A549 (cell line): ENCODE measurements at regions not wholly inside any gene's neighbourhood (a gene's known extent, or its start where the extent isn't known, plus 50 kb on each side); places are given as distances from the start of the nearest gene placed in this dataset.

ENCODE experiments used
- ATAC-seq, 2 experiments: fragments of 200-7000 bp in 1 of 2; fragments of >200 bp in 1 of 2; cut with Nextera tagmentation in 1 of 2; cut with Tn5 transposase in 1 of 2; 3 replicates each; pipeline versions ENCODE4 v1.8.0 to v1.9.1; 2018 to 2020; ENCODE audit warnings: mild to moderate bottlenecking in 1 of 2, moderate library complexity in 1 of 2
- CTCF ChIA-PET: fragments of 300-600 bp; sonication (Branson Sonifier 250); formaldehyde crosslinking; extraction: SDS; loops from one replicate; lab custom pipeline; 2021; ENCODE audit warnings: antibody characterized with exemption, inconsistent platforms; lab: Yijun Ruan, JAX
- POLR2A ChIA-PET: fragments of 350-600 bp; formaldehyde crosslinking; extraction: SDS; loops from one replicate; lab custom pipeline; 2021; ENCODE audit warnings: antibody characterized with exemption, inconsistent platforms; lab: Yijun Ruan, JAX
- DNase-seq, 2 experiments: peaks; one replicate each; pipeline versions ENCODE4 v3.0.0 to v3.0.0-alpha.2; 2011 to 2016; ENCODE audit warnings: low read depth in 1 of 2, low spot score in 1 of 2
- FAIRE-seq: peaks from 2 replicates; lab custom pipeline; 2011; peaks lifted over from hg19 to GRCh38; lab: Jason Lieb, UNC
- H3K27ac ChIP-seq, 2 experiments: fragments of >200 bp; sonication (Bioruptor Twin); formaldehyde crosslinking; 3 replicates each; pipeline ENCODE4 v1.5.1; 2016 to 2017
- H3K4me1 ChIP-seq: fragments of >200 bp; sonication (Bioruptor Twin); formaldehyde crosslinking; 3 replicates; pipeline ENCODE4 v1.6.1; 2016
- H3K4me2 ChIP-seq: fragments of >200 bp; sonication (Bioruptor Twin); formaldehyde crosslinking; 3 replicates; pipeline ENCODE4 v1.6.1; 2016
- H3K4me3 ChIP-seq: fragments of >200 bp; sonication (Bioruptor Twin); formaldehyde crosslinking; 3 replicates; pipeline ENCODE4 v1.5.1; 2016
- H3K9me3 ChIP-seq: fragments of >200 bp; sonication (Bioruptor Twin); formaldehyde crosslinking; 3 replicates; pipeline ENCODE4 v1.6.1; 2016
- CBX2 ChIP-seq: fragments of 200-600 bp; sonication (generic); IDR thresholded peaks from 2 replicates; pipeline ENCODE4 v1.6.1; 2016; ENCODE audit warnings: low read depth, mild to moderate bottlenecking, borderline replicate concordance
- CEBPB ChIP-seq, 2 experiments: fragments of >200 bp in 1 of 2; sonication (Bioruptor Twin) in 1 of 2; formaldehyde crosslinking in 1 of 2; IDR thresholded peaks; 2 replicates each; pipeline ENCODE4 v1.6.1; 2012 to 2016
- CTCF ChIP-seq: fragments of >200 bp; sonication (Bioruptor Twin); formaldehyde crosslinking; IDR thresholded peaks from 3 replicates; pipeline ENCODE4 v1.5.1; 2016
- EHF ChIP-seq: fragments of 250-450 bp; sonication (Bioruptor Pico); IDR thresholded peaks from 2 replicates; pipeline ENCODE4 v1.5.0; 2020; ENCODE audit warnings: mild to moderate bottlenecking
- ELK1 ChIP-seq: fragments of 150-350 bp; IDR thresholded peaks from 2 replicates; pipeline ENCODE4 v1.6.1; 2014; ENCODE audit warnings: low read depth, mild to moderate bottlenecking, low read length
- EP300 ChIP-seq, 2 experiments: fragments of >200 bp; sonication (Bioruptor Twin); formaldehyde crosslinking; IDR thresholded peaks; 2 replicates in 1 of 2; 3 replicates in 1 of 2; pipeline ENCODE4 v1.6.1; 2016 to 2017
- FOSB ChIP-seq: fragments of 250-450 bp; sonication (Bioruptor Pico); IDR thresholded peaks from 2 replicates; pipeline ENCODE4 v1.5.0; 2020; ENCODE audit warnings: mild to moderate bottlenecking, moderate library complexity
- HES2 ChIP-seq: fragments of >200 bp; sonication (Bioruptor Twin); formaldehyde crosslinking; IDR thresholded peaks from 2 replicates; pipeline ENCODE4 v1.6.1; 2016
- HEYL ChIP-seq: fragments of 250-450 bp; sonication (Bioruptor Pico); IDR thresholded peaks from 2 replicates; pipeline ENCODE4 v1.8.0; 2021; ENCODE audit warnings: mild to moderate bottlenecking, moderate library complexity
- HOXB5 ChIP-seq: fragments of 250-450 bp; sonication (Bioruptor Pico); IDR thresholded peaks from 2 replicates; pipeline ENCODE4 v1.5.0; 2020; ENCODE audit warnings: mild to moderate bottlenecking, moderate library complexity
- JUN ChIP-seq, 2 experiments: fragments of >200 bp; sonication (Bioruptor Twin); formaldehyde crosslinking; IDR thresholded peaks; 2 replicates in 1 of 2; 3 replicates in 1 of 2; pipeline ENCODE4 v1.6.1; 2016 to 2017
- MAX ChIP-seq: IDR thresholded peaks from 2 replicates; pipeline ENCODE4 v1.6.1; 2012
- MAZ ChIP-seq: fragments of 150-350 bp; IDR thresholded peaks from 2 replicates; pipeline ENCODE4 v1.6.1; 2014; ENCODE audit warnings: antibody characterized with exemption, low read depth, low read length, borderline replicate concordance
- NFE2L2 ChIP-seq: fragments of 150-350 bp; conservative IDR thresholded peaks from 2 replicates; pipeline ENCODE4 v1.6.1; 2014; ENCODE audit warnings: low read length
- NR3C1 ChIP-seq: fragments of >200 bp; sonication (Bioruptor Twin); formaldehyde crosslinking; IDR thresholded peaks from 3 replicates; pipeline ENCODE4 v1.6.1; 2017
- PHF8 ChIP-seq: fragments of 200-600 bp; sonication (generic); IDR thresholded peaks from 2 replicates; pipeline ENCODE4 v1.6.1; 2016; ENCODE audit warnings: low read depth, mild to moderate bottlenecking, antibody characterized with exemption, moderate library complexity, borderline replicate concordance
- POLR2A ChIP-seq: IDR thresholded peaks from 2 replicates; pipeline ENCODE4 v1.6.1; 2012; ENCODE audit warnings: mild to moderate bottlenecking, low read length
- REST ChIP-seq: fragments of 200-600 bp; sonication (generic); IDR thresholded peaks from 2 replicates; pipeline ENCODE4 v1.6.1; 2016; ENCODE audit warnings: antibody characterized with exemption, mild to moderate bottlenecking, moderate library complexity
- ZNF302 ChIP-seq: fragments of 250-450 bp; sonication (Bioruptor Pico); IDR thresholded peaks from 2 replicates; pipeline ENCODE4 v1.9.0; 2021; ENCODE audit warnings: inconsistent platforms, mild to moderate bottlenecking, moderate library complexity

- TF ChIP-seq REST (no peak), NR3C1 (no peak), HOXB5 (CRISPR knock-in tag) (no peak), JUN (IDR thresholded peaks at IDR 0.05) (no peak), ELK1 (no peak), MAZ (no peak)
These were observed 1526.5 kb upstream of the SLC10A2 start (continued) for GRCh38 chr13:104592545-104593250.

- ATAC-seq, result no peak
- no peak overlapping the region for H3K4me2 ChIP-seq
- no peak overlapping the region for H3K4me3 ChIP-seq
- FAIRE-seq, result no peak
- DNase-seq, result no peak
- no peak for TF ChIP-seq NFE2L2
- no peak for TF ChIP-seq NR3C1
- TF ChIP-seq CBX2, result no peak
- TF ChIP-seq CEBPB (IDR thresholded peaks at IDR 0.05), result no peak
- TF ChIP-seq ZNF302 (CRISPR knock-in tag), result no peak
- no peak for TF ChIP-seq FOSB
- TF ChIP-seq POLR2A, result no peak
- no peak for TF ChIP-seq HEYL
- TF ChIP-seq MAX, result no peak
- no peak for TF ChIP-seq EP300 (IDR thresholded peaks at IDR 0.05)
- no peak for TF ChIP-seq CTCF
- no peak for TF ChIP-seq EHF
- TF ChIP-seq HES2, result no peak
- no peak for TF ChIP-seq PHF8
- TF ChIP-seq, all 56 proteins: peak for 0
- no peaks in the 10 kb centered on the region for H3K9me3 ChIP-seq
- ChIA-PET POLR2A (no interaction called here), CTCF (no interaction called here)
- no peaks in the 10 kb centered on the region for H3K4me1 ChIP-seq
- no peak overlapping the region for H3K27ac ChIP-seq
These were observed 1525.9 kb upstream of the SLC10A2 start for GRCh38 chr13:104592127-104592526.
